HCT116 (cell line): ENCODE measurements at regions not wholly inside any gene's neighbourhood (a gene's known extent, or its start where the extent isn't known, plus 50 kb on each side); places are given as distances from the start of the nearest gene placed in this dataset.

Experiments used
- ATAC-seq: fragments of 200-7000 bp; cut with Tn5 transposase; 2 replicates; pipeline ENCODE4 v1.9.1; 2020; ENCODE audit warnings: mild to moderate bottlenecking, moderate library complexity
- BruUV-seq: library from RNA; stranded (reverse); fragments of 400-500 nt; replicated peaks from 2 replicates; lab custom pipeline; 2021; lab: Mats Ljungman, UMichigan
- CTCF ChIA-PET: fragments of 300-600 bp; sonication (Branson Sonifier 250); formaldehyde crosslinking; loops from one replicate; lab custom pipeline; 2021; ENCODE audit warnings: antibody characterized with exemption; lab: Charles Lee
- POLR2A ChIA-PET: fragments of 300-600, 350-600 bp; sonication (Branson Sonifier 250); formaldehyde crosslinking; loops from one replicate; lab custom pipeline; 2021; ENCODE audit warnings: antibody characterized with exemption; lab: Charles Lee
- RAD21 ChIA-PET, 2 experiments: fragments of 300-600 bp; sonication (Branson Sonifier 250); formaldehyde crosslinking; loops; one replicate each; lab custom pipeline; 2023; ENCODE audit warnings: low total read pairs in 2 of 2; ENCODE audit not compliant: uncharacterized antibody in 2 of 2, unreplicated experiment in 2 of 2, low non-redundant PET in 1 of 2; lab: Charles Lee
- DNase-seq: peaks from one replicate; pipeline ENCODE4 v3.0.0-alpha.2; 2010; ENCODE audit warnings: low read depth, low spot score
- H2AFZ ChIP-seq: fragments of 200-600 bp; shearing (Covaris generic), sonication (generic); 2 replicates; pipeline ENCODE4 v1.6.1; 2017; ENCODE audit warnings: low read depth, mixed run types, mixed read lengths, antibody characterized with exemption, low read length; ENCODE audit not compliant: poor library complexity, severe bottlenecking
- H3K27ac ChIP-seq: 2 replicates; pipeline ENCODE4 v1.5.1; 2012; ENCODE audit warnings: low read depth, low read length
- H3K27me3 ChIP-seq: fragments of 200-600 bp; sonication (generic); 2 replicates; pipeline ENCODE4 v1.6.1; 2016; ENCODE audit warnings: mixed run types, low read length, mixed read lengths; ENCODE audit not compliant: insufficient read depth
- H3K36me3 ChIP-seq, 2 experiments: fragments of 200-500 bp in 1 of 2; fragments of 200-600 bp in 1 of 2; sonication (Bioruptor generic) in 1 of 2; sonication (generic) in 1 of 2; 2 replicates each; pipeline versions ENCODE4 v1.5.1 to v1.6.1; 2014 to 2016; ENCODE audit warnings: low read length in 2 of 2, inconsistent platforms in 1 of 2, mixed read lengths in 1 of 2, mixed run types in 1 of 2; ENCODE audit not compliant: insufficient read depth in 2 of 2, control insufficient read depth in 1 of 2
- H3K4me1 ChIP-seq, 2 experiments: fragments of 200-600 bp in 1 of 2; sonication (generic) in 1 of 2; 2 replicates each; pipeline versions ENCODE4 v1.5.1 to v1.6.1; 2012 to 2017; ENCODE audit warnings: low read length in 2 of 2, inconsistent platforms in 1 of 2, mild to moderate bottlenecking in 1 of 2, mixed read lengths in 1 of 2, mixed run types in 1 of 2, moderate library complexity in 1 of 2; ENCODE audit not compliant: insufficient read depth in 2 of 2, control insufficient read depth in 1 of 2
- H3K4me2 ChIP-seq: fragments of 200-600 bp; sonication (generic); 2 replicates; pipeline ENCODE4 v1.6.1; 2017; ENCODE audit warnings: mixed run types, low read length, mixed read lengths
- H3K4me3 ChIP-seq, 2 experiments: fragments of 200-600 bp in 1 of 2; sonication (generic) in 1 of 2; replicated peaks in 1 of 2; 2 replicates each; pipeline ENCODE4 v1.5.1; 2011 to 2016; ENCODE audit warnings: low read length in 2 of 2, control low read depth in 1 of 2, low read depth in 1 of 2, mild to moderate bottlenecking in 1 of 2, mixed read lengths in 1 of 2, mixed run types in 1 of 2
- H3K79me2 ChIP-seq: fragments of 200-600 bp; sonication (generic); 2 replicates; pipeline ENCODE4 v1.6.1; 2017; ENCODE audit warnings: mild to moderate bottlenecking, mixed run types, low read length, moderate library complexity, mixed read lengths; ENCODE audit not compliant: insufficient read depth
- H3K9ac ChIP-seq: fragments of 200-600 bp; sonication (generic); 2 replicates; pipeline ENCODE4 v1.6.1; 2016; ENCODE audit warnings: low read length, mixed read lengths
- H3K9me2 ChIP-seq: fragments of 200-600 bp; sonication (generic), shearing (Covaris generic); 2 replicates; pipeline ENCODE4 v1.6.1; 2017; ENCODE audit warnings: mixed run types, mild to moderate bottlenecking, moderate library complexity; ENCODE audit not compliant: insufficient read depth
- H3K9me3 ChIP-seq, 2 experiments: fragments of 200-500 bp in 1 of 2; fragments of 200-600 bp in 1 of 2; sonication (Bioruptor generic) in 1 of 2; sonication (generic) in 1 of 2; 2 replicates each; pipeline ENCODE4 v1.6.1; 2014 to 2017; ENCODE audit warnings: low read length in 2 of 2, mixed read lengths in 2 of 2, inconsistent platforms in 1 of 2, low read depth in 1 of 2, mild to moderate bottlenecking in 1 of 2, mixed run types in 1 of 2, moderate library complexity in 1 of 2; ENCODE audit not compliant: control insufficient read depth in 1 of 2, insufficient read depth in 1 of 2
- H4K20me1 ChIP-seq: fragments of 200-600 bp; sonication (generic), shearing (Covaris generic); 2 replicates; pipeline ENCODE4 v1.6.1; 2017; ENCODE audit warnings: mixed run types, mild to moderate bottlenecking, moderate library complexity; ENCODE audit not compliant: insufficient read depth
- ATF3 ChIP-seq: IDR thresholded peaks from 2 replicates; pipeline ENCODE4 v1.6.1; 2012
- CBX3 ChIP-seq: IDR thresholded peaks from 2 replicates; pipeline ENCODE4 v1.6.1; 2012; ENCODE audit warnings: low read depth
- CEBPB ChIP-seq: IDR thresholded peaks from 2 replicates; pipeline ENCODE4 v1.6.1; 2012; ENCODE audit warnings: low read depth
- JUND ChIP-seq: IDR thresholded peaks from 2 replicates; pipeline ENCODE4 v1.6.1; 2012
- POLR2AphosphoS5 ChIP-seq: IDR thresholded peaks from 2 replicates; pipeline ENCODE4 v1.6.1; 2011; ENCODE audit warnings: mild to moderate bottlenecking, low read depth, low read length, moderate library complexity
- SP1 ChIP-seq: IDR thresholded peaks from 2 replicates; pipeline ENCODE4 v1.6.1; 2012; ENCODE audit warnings: low read depth
- TCF7L2 ChIP-seq: IDR thresholded peaks from 2 replicates; pipeline ENCODE4 v1.7.0; 2011; ENCODE audit warnings: borderline replicate concordance, inconsistent platforms; ENCODE audit not compliant: insufficient read depth, insufficient read length; ENCODE audit errors: extremely low read depth
- ZBTB33 ChIP-seq: IDR thresholded peaks from 2 replicates; pipeline ENCODE4 v1.6.1; 2011; ENCODE audit warnings: mild to moderate bottlenecking, low read length, moderate library complexity; ENCODE audit not compliant: insufficient replicate concordance; ENCODE audit errors: extremely low read depth
- intact Hi-C: fragments of 100-400 bp; cut with micrococcal nuclease; formaldehyde crosslinking; loops from 2 replicates; pipeline ENCODE4 v1.10.0; 2022

GRCh38 chr9:87810008-87810407 lies 72.7 kb upstream of the SPATA31E1 start:
- H3K4me1 ChIP-seq, result peaks cover 0 to 4% of the 10 kb centered on the region in 2 experiments; a peak in 1 of 4 replicates
- DNase-seq (no peak), ATAC-seq (no peak)
- no peak overlapping the region for H3K9ac ChIP-seq
- H4K20me1 ChIP-seq, result no peaks in the 10 kb centered on the region
- H3K79me2 ChIP-seq, result no peaks in the 10 kb centered on the region
- no peak overlapping the region for H3K4me2 ChIP-seq
- TF ChIP-seq JUND (no peak), ATF3 (no peak), ZBTB33 (no peak), SP1 (no peak), CBX3 (no peak), TCF7L2 (no peak), POLR2AphosphoS5 (no peak), CEBPB (no peak)
- H3K27me3 ChIP-seq, result no peaks in the 10 kb centered on the region
- CTCF ChIA-PET, result no interaction called here
- H3K27ac ChIP-seq, result no peak overlapping the region
- H2AFZ ChIP-seq, result no peak overlapping the region
- intact Hi-C loops, result loop anchor here (5.0 kb wide), 1 partner anchor 473 kb away; no protein-coding TSS in a partner anchor
- H3K36me3 ChIP-seq, result no peaks in the 10 kb centered on the region
- no peaks in the 10 kb centered on the region for H3K9me2 ChIP-seq
- POLR2A ChIA-PET, result no interaction called here
- H3K4me3 ChIP-seq, result no peak overlapping the region
- no TSS peak for BruUV-seq
- no peaks in the 10 kb centered on the region for H3K9me3 ChIP-seq
- RAD21 ChIA-PET, result no interaction called here
